HG03432 (cell line): ENCODE measurements at regions not wholly inside any gene's neighbourhood (a gene's known extent, or its start where the extent isn't known, plus 50 kb on each side); places are given as distances from the start of the nearest gene placed in this dataset.
"Not testable (repeated sequence)": the region's sequence is repeated elsewhere in the genome, so short reads cannot be mapped to it uniquely, and the experiment has no call there.

Source experiments
- ATAC-seq: cut with Tn5 transposase; IDR thresholded peaks from one replicate; pipeline ENCODE4 v1.9.1; 2021; ENCODE audit warnings: mild to moderate bottlenecking, moderate library complexity; ENCODE audit not compliant: unreplicated experiment

DNA sequence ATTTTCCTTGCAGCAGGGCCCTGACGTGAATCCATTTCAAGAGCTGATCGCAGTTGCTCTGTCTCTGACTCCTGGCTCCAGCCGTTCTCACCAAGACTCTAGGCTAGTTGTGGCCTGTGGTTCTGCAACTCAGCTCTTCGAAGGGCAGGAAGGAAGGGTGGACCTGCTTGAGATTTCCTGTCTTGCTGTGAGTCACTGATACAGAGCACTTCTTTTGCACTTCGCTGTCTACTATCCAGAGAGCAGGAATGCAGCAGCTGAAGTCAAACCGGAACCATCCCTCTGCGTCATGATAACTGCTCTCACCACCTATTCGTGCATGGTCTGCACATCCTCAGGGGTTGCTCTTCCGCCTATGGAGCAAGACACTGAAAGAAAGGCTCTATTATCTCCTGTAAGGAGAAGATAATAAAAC, 59.7 kb downstream of the RAP2B start:
- peak; percentile 98 for ATAC-seq

DNA sequence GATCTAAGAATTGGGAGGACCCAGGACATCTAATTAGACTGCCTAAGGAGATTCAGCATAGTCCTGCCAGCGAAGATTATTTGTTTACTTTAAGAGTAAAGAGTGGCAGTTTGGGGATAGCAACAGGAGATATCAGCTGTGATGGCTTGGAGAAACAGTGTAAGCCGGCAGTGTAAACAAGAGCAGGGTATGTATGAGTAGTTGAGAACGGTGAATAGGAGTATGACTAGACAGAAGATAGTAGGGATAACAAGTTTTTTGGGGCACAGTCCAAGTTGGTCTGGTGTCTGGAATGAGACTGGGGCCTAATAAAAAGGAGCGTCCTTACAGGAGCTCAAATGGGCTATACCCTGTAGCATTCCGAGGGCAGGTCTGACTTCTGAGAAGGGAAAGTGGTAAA, 64.9 kb downstream of the RAP2B start:
- not testable (repeated sequence) for ATAC-seq

DNA sequence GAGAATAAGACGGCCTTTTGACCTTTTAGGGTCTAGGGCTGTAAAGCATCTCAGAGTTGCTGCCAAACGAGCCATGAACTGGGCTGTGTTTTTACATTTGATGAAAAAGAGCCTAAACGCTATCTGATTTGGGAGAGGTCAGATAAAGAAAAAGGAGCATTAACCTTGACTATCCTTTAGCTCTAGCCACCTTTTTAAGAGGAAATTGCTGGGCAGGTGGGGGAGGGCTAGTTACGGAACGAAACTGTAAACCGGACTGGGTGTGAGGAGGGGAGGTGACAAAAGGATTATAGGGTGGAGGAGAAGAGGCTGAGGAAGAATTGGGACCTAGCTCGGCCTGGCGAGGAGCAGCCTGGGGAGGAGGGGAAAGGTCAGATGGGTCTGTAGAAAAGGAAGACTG, 68.4 kb downstream of the RAP2B start:
- ATAC-seq = not testable (repeated sequence)

DNA sequence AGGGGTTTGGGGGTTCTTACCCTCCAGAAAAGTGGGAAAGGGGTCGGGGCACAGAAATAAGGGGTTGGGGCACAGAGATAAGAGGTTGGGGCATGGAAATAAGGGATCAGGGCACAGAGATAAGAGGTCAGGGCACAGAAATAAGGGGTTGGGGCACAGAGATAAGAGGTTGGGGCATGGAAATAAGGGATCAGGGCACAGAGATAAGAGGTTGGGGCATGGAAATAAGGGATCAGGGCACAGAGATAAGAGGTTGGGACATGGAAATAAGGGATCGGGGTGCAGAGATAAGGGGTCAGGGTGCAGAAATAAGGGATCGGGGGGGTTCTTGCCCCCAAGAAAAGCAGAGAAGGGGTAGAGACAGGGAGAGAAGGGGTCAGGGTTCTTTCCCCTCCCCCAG, 69.2 kb downstream of the RAP2B start:
- ATAC-seq = not testable (repeated sequence)

DNA sequence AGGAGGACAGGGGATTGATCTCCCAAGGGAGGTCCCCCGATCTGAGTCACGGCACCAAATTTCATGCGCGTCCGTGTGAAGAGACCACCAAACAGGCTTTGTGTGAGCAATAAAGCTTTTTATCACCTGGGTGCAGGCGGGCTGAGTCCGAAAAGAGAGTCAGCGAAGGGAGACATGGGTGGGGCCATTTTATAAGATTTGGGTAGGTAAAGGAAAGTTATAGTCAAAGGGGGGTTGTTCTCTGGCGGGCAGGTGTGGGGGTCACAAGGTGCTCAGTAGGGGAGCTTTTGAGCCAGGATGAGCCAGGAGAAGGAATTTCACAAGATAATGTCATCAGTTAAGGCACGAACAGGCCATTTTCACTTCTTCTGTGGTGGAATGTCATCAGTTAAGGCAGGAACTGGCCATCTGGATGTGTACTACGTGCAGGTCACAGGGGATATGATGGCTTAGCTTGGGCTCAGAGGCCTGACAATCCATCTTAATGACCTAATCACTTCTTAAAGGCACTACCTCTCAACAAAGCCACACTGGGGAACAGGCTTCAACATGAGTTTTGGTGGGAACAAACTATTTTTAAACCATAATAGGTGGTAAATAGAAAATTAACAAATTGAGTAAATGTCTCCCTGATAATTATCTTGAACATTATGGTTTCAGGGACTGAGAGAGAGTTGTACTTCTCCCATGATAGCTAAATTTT, 70.2 kb downstream of the RAP2B start:
- ATAC-seq = not testable (repeated sequence)

- no peak for ATAC-seq
Observed at GRCh38 chr3:153232851-153233271, 70.8 kb downstream of the RAP2B start.

DNA sequence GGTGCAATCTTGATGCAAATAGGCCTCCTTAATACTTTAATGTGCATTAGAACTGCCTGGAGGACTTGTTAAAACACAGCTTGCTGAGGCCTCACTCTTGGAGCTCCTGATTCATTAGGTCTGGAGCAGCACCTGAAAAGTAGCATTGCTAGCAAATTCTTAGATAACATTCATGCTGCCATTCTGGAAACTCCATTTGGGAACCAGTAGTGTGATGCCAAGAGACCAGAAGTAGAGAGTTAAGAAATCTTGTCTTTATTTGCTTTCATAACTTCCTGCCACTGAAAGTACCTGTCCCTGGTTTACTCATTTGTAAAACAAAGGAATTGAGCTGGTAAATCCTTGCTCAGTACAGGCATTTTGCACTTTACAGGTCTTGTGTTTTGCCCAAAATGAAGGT, 72.0 kb downstream of the RAP2B start:
- no peak for ATAC-seq

DNA sequence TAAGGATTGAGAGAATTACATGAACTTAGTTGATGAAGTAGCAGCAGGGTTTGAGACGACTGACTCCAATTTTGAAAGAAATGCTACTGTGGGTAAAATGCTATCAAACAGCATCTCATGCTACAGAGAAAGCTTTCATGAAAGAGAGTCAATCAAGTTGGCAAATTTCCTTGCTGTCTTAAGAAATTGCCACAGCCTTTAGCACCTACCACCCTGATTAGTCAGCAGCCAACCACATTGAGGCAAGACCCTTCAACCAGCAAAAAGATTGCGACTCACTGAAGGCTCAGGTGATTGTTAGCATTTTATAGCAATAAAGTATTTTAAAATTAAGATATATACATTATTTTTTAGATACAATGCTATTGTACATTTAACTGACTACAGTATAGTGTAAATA, 80.9 kb downstream of the RAP2B start:
- no peak for ATAC-seq

DNA sequence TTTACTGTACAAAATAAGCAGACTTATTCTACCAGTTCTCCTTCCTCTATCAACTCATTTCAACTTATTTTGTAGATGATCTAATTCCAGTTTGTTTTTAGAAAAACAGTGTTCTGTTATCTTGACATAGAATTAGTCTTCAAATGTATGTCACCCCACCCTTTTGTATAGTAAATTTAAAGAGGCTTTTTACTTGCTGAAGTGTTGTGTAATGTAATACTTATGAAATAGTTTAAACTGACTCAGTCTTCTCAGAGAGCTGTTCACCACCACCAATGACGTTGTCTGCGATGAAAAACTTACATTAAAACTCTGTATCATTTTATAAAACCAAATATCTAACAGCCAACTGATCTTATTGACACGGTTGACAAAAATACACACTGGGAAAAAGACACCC, 82.9 kb downstream of the RAP2B start:
- no peak for ATAC-seq

DNA sequence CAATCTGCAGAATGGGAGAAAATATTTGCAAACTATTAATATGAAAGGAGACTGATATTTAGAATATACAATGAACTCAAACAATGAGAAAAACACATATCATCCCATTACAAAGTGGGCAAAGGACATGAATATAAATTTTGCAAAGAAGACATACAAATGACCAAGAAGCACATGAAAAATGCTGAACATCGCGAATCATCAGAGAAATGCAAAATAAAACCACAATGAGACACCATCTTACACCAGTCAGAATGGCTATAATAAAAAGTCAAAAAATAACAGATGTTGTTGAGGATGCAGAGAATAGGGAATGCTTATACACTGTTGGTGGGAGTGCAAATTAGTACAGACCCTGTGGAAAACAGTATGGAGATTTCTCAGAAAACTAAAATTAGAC, 83.6 kb downstream of the RAP2B start:
- ATAC-seq = no peak

- no peak for ATAC-seq
Observed at GRCh38 chr3:153246331-153246730, 84.3 kb downstream of the RAP2B start.

DNA sequence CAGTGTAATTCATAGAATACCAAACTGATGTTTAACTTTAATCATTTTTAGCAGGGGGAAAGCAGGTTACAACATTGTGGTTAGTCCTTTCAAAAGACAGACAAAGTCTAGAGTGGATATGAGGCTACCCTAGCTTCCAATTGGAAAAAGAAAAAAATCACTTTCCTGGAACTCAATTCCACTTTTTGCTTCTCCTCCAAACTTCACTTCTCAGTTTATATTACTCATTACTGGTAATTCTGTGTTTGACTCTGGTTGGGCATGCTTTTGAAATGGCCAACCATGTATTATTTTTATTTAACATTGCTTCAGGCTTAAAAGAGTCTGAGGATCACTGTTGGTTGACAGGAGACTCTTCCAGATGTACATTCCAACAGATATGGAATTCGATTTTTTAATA, 84.8 kb downstream of the RAP2B start:
- ATAC-seq = no peak

GRCh38 chr3:153247331-153248330, 85.6 kb downstream of the RAP2B start:
- ATAC-seq = no peak

GRCh38 chr3:153248835-153249234, 86.8 kb downstream of the RAP2B start:
- ATAC-seq = not testable (repeated sequence)

- ATAC-seq = no peak
Observed at GRCh38 chr3:153249906-153250305, 87.9 kb downstream of the RAP2B start.

- no peak for ATAC-seq
Observed at GRCh38 chr3:153250446-153250845, 88.4 kb downstream of the RAP2B start.

DNA sequence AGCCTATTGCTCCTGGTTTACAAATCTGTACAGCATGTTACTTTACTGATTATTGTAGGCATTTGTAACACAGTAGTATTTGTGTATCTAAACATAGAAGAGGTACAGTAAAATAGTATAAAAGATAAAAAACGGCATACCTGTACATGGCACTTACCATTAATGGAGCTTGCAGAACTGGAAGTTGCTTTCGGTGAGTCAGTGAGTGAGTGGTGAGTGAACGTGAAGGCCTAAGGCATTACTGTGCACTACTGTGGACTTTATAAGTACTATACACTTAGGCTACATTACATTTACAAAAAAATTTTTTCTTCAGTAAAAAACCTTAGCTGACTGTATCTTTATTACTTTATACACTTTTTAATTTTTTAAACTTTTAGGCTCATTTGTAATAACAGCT, 90.9 kb downstream of the RAP2B start:
- ATAC-seq = no peak

DNA sequence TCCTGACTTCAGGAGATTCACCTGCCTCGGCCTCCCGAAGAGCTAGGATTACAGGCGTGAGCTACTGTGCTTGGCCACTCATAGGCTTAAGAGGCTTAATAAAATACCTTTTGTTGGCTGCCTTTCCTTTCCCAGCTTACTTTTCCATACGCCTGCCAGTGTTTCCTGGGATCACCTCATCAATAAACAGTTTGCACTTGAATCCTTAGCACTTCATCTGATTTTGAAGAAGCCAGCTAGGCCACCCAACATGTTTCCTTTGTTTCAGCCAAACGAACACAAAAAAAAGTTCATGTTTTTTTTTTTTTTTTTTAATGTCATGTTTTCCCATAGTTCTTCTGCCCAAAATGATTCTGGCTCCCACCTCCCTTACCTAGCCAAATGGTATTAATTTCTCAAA, 92.3 kb downstream of the RAP2B start:
- ATAC-seq = no peak

GRCh38 chr3:153257673-153258351, 95.8 kb downstream of the RAP2B start:
- no peak for ATAC-seq

DNA sequence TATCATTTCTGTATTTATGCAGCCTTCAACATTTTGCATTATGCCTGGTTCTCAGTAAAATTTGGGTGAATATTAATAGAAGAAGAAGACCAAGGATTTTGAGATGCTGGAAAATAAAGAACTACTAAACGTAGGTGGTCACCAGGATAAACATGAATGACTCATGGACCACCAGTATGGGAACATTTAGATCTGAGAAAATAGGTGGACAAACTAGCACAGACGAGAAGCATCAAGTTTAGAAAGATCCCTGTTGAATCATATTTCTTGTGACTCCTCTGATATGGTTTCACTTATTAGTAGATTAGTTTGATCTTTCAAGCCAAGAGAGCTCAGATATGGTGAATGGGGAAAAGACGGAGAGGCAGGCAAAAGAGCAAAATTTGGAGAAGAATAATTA, 97.9 kb downstream of the RAP2B start:
- no peak for ATAC-seq

- no peak for ATAC-seq
Observed at GRCh38 chr3:153260681-153261080, 98.7 kb downstream of the RAP2B start.
